Omental fat pad (tissue), 3 donors: ENCODE measurements at regions not wholly inside any gene's neighbourhood (a gene's known extent, or its start where the extent isn't known, plus 50 kb on each side); places are given as distances from the start of the nearest gene placed in this dataset.

Source experiments
- ATAC-seq: fragments of 150-250 bp; one replicate; pipeline ENCODE4 v1.9.1; 2016; ENCODE audit warnings: mild to moderate bottlenecking, moderate library complexity; ENCODE audit not compliant: low FRiP score
- DNase-seq: peaks from one replicate; pipeline ENCODE4 v3.0.0-alpha.2; 2019; ENCODE audit warnings: low spot score
- CTCF ChIP-seq, 3 donors: fragments of 450-650 bp; IDR thresholded peaks; one replicate each; pipeline ENCODE4 v1.5.1; 2016 to 2017; ENCODE audit warnings: antibody characterized with exemption in 3 of 3, mild to moderate bottlenecking in 3 of 3, moderate library complexity in 2 of 3

- DNase-seq (no peak), ATAC-seq (no peak)
- TF ChIP-seq CTCF (IDR thresholded peaks at IDR 0.05): no peak
Measured at GRCh38 chr18:60147323-60147722, 225.3 kb downstream of the MC4R start.

GRCh38 chr18:60146220-60146960 is 226.2 kb downstream of the MC4R start:
- ATAC-seq: no peak
- DNase-seq: no peak
- TF ChIP-seq CTCF (IDR thresholded peaks at IDR 0.05): no peak

GRCh38 chr18:60145776-60146175 is 226.8 kb downstream of the MC4R start:
- DNase-seq (no peak), ATAC-seq (no peak)
- TF ChIP-seq CTCF (IDR thresholded peaks at IDR 0.05): no peak

- no peak for ATAC-seq
- DNase-seq: no peak
- TF ChIP-seq CTCF (IDR thresholded peaks at IDR 0.05): no peak
Measured at GRCh38 chr18:60134806-60135205, 235.0 kb downstream of the PMAIP1 start.

GRCh38 chr18:60130284-60130683 is 230.5 kb downstream of the PMAIP1 start:
- DNase-seq: no peak
- ATAC-seq: no peak
- no peak for TF ChIP-seq CTCF (IDR thresholded peaks at IDR 0.05)

- no peak for DNase-seq
- no peak for ATAC-seq
- no peak for TF ChIP-seq CTCF (IDR thresholded peaks at IDR 0.05)
Measured at GRCh38 chr18:60123031-60123430, 223.2 kb downstream of the PMAIP1 start.

GRCh38 chr18:60122339-60122738 is 222.5 kb downstream of the PMAIP1 start:
- no peak for TF ChIP-seq CTCF (IDR thresholded peaks at IDR 0.05)
- no peak for DNase-seq
- ATAC-seq: no peak
